PC-3 (cell line): ENCODE measurements at regions not wholly inside any gene's neighbourhood (a gene's known extent, or its start where the extent isn't known, plus 50 kb on each side); places are given as distances from the start of the nearest gene placed in this dataset.

ENCODE experiments used
- ATAC-seq: fragments of 200-7000 bp; cut with Tn5 transposase; 2 replicates; pipeline ENCODE4 v1.9.1; 2020; ENCODE audit warnings: mild to moderate bottlenecking, moderate library complexity
- BruUV-seq: library from RNA; stranded (reverse); fragments of 400-500 nt; replicated peaks from 2 replicates; lab custom pipeline; 2021; lab: Mats Ljungman, UMichigan
- CTCF ChIA-PET: fragments of 300-600 bp; sonication (Branson Sonifier 250); formaldehyde crosslinking; loops from one replicate; lab custom pipeline; 2022; ENCODE audit warnings: antibody characterized with exemption; lab: Charles Lee
- POLR2A ChIA-PET: fragments of 300-600 bp; sonication (Branson Sonifier 250); formaldehyde crosslinking; loops from one replicate; lab custom pipeline; 2022; ENCODE audit warnings: antibody characterized with exemption; ENCODE audit not compliant: unreplicated experiment; lab: Charles Lee
- DNase-seq: peaks from one replicate; pipeline ENCODE4 v3.0.0-alpha.2; 2015
- H2AFZ ChIP-seq: fragments of 300-600 bp; sonication (generic); 2 replicates; pipeline ENCODE4 v1.6.0; 2016; ENCODE audit warnings: antibody characterized with exemption, low read length
- H3F3A ChIP-seq: fragments of 300-600 bp; sonication (generic); one replicate; pipeline ENCODE4 v1.6.0; 2017; ENCODE audit warnings: antibody characterized with exemption, low read length, control low read depth, mild to moderate bottlenecking; ENCODE audit not compliant: unreplicated experiment
- H3K27ac ChIP-seq: fragments of 300-600 bp; sonication (generic); 2 replicates; pipeline ENCODE4 v1.5.1; 2016; ENCODE audit warnings: mild to moderate bottlenecking, low read length
- H3K27me3 ChIP-seq: fragments of 300-600 bp; sonication (generic); 2 replicates; pipeline ENCODE4 v1.6.1; 2016; ENCODE audit warnings: low read length, mixed read lengths
- H3K36me3 ChIP-seq: fragments of 300-600 bp; sonication (generic); 2 replicates; pipeline ENCODE4 v1.6.1; 2016; ENCODE audit warnings: low read depth, mixed run types, low read length, mixed read lengths
- H3K4me1 ChIP-seq: fragments of 300-600 bp; sonication (generic); 2 replicates; pipeline ENCODE4 v1.5.1; 2016; ENCODE audit warnings: low read length; ENCODE audit not compliant: insufficient read depth
- H3K4me2 ChIP-seq: fragments of 300-600 bp; sonication (generic); 2 replicates; pipeline ENCODE4 v1.6.0; 2016; ENCODE audit warnings: low read length
- H3K4me3 ChIP-seq: fragments of 300-600 bp; sonication (generic); 2 replicates; pipeline ENCODE4 v1.5.1; 2016; ENCODE audit warnings: mild to moderate bottlenecking, low read length, mixed read lengths
- H3K79me2 ChIP-seq: fragments of 300-600 bp; sonication (generic); 2 replicates; pipeline ENCODE4 v1.6.1; 2017; ENCODE audit warnings: low read length, mixed read lengths
- H3K9ac ChIP-seq: fragments of 300-600 bp; sonication (generic); 2 replicates; pipeline ENCODE4 v1.6.0; 2016; ENCODE audit warnings: mild to moderate bottlenecking, low read length
- H3K9me2 ChIP-seq: fragments of 300-600 bp; sonication (generic); replicated peaks from 2 replicates; pipeline ENCODE4 v1.6.1; 2016; ENCODE audit warnings: mixed run types, low read length, mixed read lengths
- H3K9me3 ChIP-seq: fragments of 300-600 bp; sonication (generic); 2 replicates; pipeline ENCODE4 v1.6.1; 2016; ENCODE audit warnings: low read length, mixed read lengths
- H4K20me1 ChIP-seq: fragments of 300-600 bp; sonication (generic); 2 replicates; pipeline ENCODE4 v1.6.1; 2016; ENCODE audit warnings: low read length, mixed read lengths
- EZH2 ChIP-seq: fragments of 300-600 bp; sonication (generic); IDR thresholded peaks from one replicate; pipeline ENCODE4 v1.6.1; 2017; ENCODE audit warnings: antibody characterized with exemption, mild to moderate bottlenecking, low read length; ENCODE audit not compliant: unreplicated experiment
- EZH2phosphoT487 ChIP-seq: fragments of 300-600 bp; sonication (generic); IDR thresholded peaks from 2 replicates; pipeline ENCODE4 v1.6.1; 2018; ENCODE audit warnings: mild to moderate bottlenecking, antibody characterized with exemption, low read length, borderline replicate concordance
- intact Hi-C: fragments of 100-400 bp; cut with micrococcal nuclease; formaldehyde crosslinking; loops from 2 replicates; pipeline ENCODE4 v1.9.0; 2023
- TF ChIP-seq, protein P1 (sequence below): fragments of 300-600 bp; sonication (generic); conservative IDR thresholded peaks from 2 replicates; pipeline ENCODE4 v1.5.1; 2017; ENCODE audit warnings: antibody characterized with exemption, low read depth, mild to moderate bottlenecking, low read length

DNA sequence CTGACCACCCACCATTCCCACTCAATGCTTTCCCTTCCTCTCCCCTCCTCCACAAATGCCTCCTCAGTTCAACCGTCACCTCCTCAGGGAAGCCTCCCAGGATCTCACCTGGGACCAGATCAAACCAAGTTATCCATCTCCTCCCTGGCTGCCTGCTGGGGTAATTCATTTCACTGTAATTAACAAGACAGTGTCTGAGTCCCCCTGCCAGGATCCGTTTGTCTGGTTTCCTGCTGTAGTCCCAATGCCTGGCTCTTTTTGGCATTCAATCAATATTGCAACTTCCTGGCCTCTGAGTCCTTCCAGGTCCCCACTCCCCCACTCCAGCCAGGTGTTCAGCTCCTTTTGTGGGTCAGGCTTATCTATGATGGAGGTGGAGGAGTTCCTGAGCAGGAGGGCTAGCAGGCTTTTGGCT lies 687.7 kb downstream of the PTPRU start:
- no TSS peak for BruUV-seq
- Histone ChIP-seq H3K79me2 (no peaks in the 10 kb centered on the region), H3K27me3 (peaks cover 9% of the 10 kb centered on the region; the same call in 1 of the 2 replicates), H3K9me3 (no peaks in the 10 kb centered on the region), H3K4me1 (no peaks in the 10 kb centered on the region), H3K4me3 (no peak overlapping the region), H2AFZ (no peak overlapping the region), H3K27ac (no peak overlapping the region), H3K9ac (no peak overlapping the region), H3K9me2 (no peaks in the 10 kb centered on the region), H3F3A (no peaks in the 10 kb centered on the region), H3K4me2 (no peak overlapping the region), H3K36me3 (no peaks in the 10 kb centered on the region), H4K20me1 (no peaks in the 10 kb centered on the region)
- intact Hi-C loops, result no loop called here
- POLR2A ChIA-PET, result no interaction called here
- no peak for DNase-seq
- ATAC-seq, result no peak
- CTCF ChIA-PET, result no interaction called here
- TF ChIP-seq, protein P1, sequence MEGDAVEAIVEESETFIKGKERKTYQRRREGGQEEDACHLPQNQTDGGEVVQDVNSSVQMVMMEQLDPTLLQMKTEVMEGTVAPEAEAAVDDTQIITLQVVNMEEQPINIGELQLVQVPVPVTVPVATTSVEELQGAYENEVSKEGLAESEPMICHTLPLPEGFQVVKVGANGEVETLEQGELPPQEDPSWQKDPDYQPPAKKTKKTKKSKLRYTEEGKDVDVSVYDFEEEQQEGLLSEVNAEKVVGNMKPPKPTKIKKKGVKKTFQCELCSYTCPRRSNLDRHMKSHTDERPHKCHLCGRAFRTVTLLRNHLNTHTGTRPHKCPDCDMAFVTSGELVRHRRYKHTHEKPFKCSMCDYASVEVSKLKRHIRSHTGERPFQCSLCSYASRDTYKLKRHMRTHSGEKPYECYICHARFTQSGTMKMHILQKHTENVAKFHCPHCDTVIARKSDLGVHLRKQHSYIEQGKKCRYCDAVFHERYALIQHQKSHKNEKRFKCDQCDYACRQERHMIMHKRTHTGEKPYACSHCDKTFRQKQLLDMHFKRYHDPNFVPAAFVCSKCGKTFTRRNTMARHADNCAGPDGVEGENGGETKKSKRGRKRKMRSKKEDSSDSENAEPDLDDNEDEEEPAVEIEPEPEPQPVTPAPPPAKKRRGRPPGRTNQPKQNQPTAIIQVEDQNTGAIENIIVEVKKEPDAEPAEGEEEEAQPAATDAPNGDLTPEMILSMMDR, result no peak
- no peak for TF ChIP-seq EZH2
- no peak for TF ChIP-seq EZH2phosphoT487

DNA sequence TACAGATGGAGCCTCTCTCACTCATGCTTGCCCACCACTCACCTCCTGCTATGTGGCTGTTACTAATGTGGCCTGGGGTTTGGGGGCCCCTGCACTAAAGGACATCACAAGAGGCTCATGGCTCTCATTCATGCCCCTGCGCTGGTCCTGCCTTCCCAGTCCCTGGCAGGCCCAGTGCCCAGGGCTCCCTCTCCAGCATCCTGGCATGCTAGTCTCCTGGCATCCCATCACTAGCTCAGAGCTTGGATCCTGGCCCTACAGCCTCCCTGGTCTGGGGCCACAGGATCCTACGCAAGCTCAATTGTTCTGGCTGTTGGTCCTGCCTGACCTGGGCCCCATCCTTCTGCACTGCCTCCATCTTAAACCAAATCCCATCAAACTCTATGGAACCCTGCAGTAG lies 685.4 kb downstream of the PTPRU start:
- TF ChIP-seq EZH2phosphoT487, result no peak
- no peak for TF ChIP-seq EZH2
- TF ChIP-seq, protein P1, result no peak
- no peak overlapping the region for H3K4me2 ChIP-seq
- H3K9me2 ChIP-seq, result no peaks in the 10 kb centered on the region
- no peak overlapping the region for H3K4me3 ChIP-seq
- no peaks in the 10 kb centered on the region for H3K36me3 ChIP-seq
- H4K20me1 ChIP-seq, result no peaks in the 10 kb centered on the region
- H3K4me1 ChIP-seq, result no peaks in the 10 kb centered on the region
- no peak for ATAC-seq
- BruUV-seq, result no TSS peak
- ChIA-PET POLR2A (no interaction called here), CTCF (no interaction called here)
- H3K27ac ChIP-seq, result no peak overlapping the region
- peaks cover 2% of the 10 kb centered on the region; the same call in 1 of the 2 replicates for H3K27me3 ChIP-seq
- H3K9me3 ChIP-seq, result no peaks in the 10 kb centered on the region
- H3K9ac ChIP-seq, result no peak overlapping the region
- no peak overlapping the region for H2AFZ ChIP-seq
- intact Hi-C loops, result no loop called here
- H3K79me2 ChIP-seq, result no peaks in the 10 kb centered on the region
- no peak for DNase-seq
- H3F3A ChIP-seq, result no peaks in the 10 kb centered on the region

DNA sequence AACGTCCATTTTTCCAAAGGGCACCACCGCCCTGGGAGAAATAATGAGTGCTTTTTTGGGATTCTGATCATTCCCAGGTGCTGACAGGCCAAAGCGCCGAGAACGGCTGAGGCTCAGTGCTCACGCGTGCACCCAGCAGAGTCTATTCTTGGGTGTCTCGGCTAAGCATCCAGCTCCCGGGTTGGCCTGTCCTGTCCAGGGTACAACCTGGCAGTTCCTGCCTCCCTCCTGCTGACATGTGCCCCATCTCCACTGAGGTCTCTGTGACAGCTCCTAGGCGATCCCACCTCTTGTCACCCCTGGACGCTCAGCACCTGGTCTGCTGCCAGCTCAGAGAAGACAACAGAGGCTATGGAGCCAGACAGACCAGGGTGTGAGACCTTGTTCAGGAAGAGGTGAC lies 684.5 kb downstream of the PTPRU start:
- Histone ChIP-seq H3K4me3 (no peak overlapping the region), H3K27me3 (peaks cover 7% of the 10 kb centered on the region), H3K79me2 (no peaks in the 10 kb centered on the region), H3K9me3 (no peaks in the 10 kb centered on the region), H3K9ac (no peak overlapping the region), H4K20me1 (no peaks in the 10 kb centered on the region), H2AFZ (no peak overlapping the region), H3K4me2 (no peak overlapping the region), H3K27ac (no peak overlapping the region), H3K9me2 (no peaks in the 10 kb centered on the region), H3K4me1 (no peaks in the 10 kb centered on the region), H3K36me3 (no peaks in the 10 kb centered on the region), H3F3A (no peaks in the 10 kb centered on the region)
- intact Hi-C loops, result no loop called here
- TF ChIP-seq EZH2phosphoT487 (no peak), EZH2 (no peak)
- TF ChIP-seq, protein P1, result no peak
- CTCF ChIA-PET, result interaction anchor here (0.6 kb wide), 1 partner anchor 401 kb away, joined by 3 read pairs; no protein-coding TSS in a partner anchor
- ATAC-seq (no peak), DNase-seq (no peak)
- no TSS peak for BruUV-seq
- POLR2A ChIA-PET, result no interaction called here
